Activated gamma-delta T cell treated with Interleukin-2 at 50 U/mL for 16 hours (primary cell): ENCODE measurements at regions not wholly inside any gene's neighbourhood (a gene's known extent, or its start where the extent isn't known, plus 50 kb on each side); places are given as distances from the start of the nearest gene placed in this dataset.
"Not testable (repeated sequence)": the region's sequence is repeated elsewhere in the genome, so short reads cannot be mapped to it uniquely, and the experiment has no call there.

ENCODE experiments used
- DNase-seq: peaks from one replicate; pipeline ENCODE4 v3.0.0-alpha.2; 2020

DNA sequence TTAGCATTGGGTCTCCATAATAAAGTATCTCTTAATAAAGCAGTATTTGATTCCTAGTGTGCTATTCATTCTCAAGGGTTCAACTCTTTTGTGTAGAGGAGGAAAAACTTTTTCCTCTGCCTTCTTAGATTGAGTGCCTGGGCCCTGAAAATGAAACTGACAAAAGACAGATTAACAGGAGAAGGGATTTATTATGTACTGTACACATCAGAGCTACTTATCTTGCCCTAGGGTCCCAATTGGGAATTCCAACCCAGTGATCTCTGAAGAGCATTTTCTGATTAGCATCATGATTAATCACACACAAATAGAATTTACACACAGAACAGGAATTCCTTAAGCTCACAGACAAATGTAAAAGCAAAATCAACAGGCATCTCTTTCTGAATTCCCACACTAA is 128.9 kb downstream of the CD164 start:
- no peak for DNase-seq

DNA sequence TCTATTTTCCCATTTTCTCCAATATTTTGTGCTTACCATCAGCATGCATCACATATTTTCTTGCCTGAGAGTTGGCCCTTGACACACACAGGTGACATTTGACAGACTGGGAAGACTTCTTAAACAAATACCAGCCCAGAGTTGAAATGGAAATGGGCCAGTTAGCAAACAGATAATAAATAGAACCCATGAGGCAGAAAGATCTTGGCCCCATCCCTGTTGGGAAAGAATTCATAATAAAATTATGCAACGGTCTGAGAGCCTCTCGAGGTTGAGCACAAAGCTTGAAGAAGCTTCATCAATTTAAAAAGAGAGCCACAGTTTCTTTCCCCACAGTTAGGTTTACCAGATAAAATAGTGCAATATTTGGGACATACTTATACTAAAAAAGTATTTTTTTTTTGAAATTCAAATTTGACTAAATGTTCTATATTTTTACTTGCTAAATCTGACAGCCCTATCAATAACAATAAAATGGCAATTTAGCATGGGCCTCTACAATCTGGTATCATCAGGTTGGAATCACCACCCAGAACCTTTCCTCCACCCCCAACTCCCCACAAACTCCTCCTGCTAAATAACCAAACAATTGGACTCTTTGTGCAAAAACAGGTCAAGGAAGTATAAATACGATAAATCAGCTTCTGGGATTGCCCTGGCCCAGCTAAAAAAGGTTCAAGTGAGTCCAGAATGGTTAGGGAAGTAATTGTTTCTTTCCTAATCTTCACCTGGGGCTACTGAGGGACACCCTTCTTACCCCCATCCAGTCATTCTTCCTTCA is 129.8 kb downstream of the CD164 start:
- DNase-seq, result no peak

DNA sequence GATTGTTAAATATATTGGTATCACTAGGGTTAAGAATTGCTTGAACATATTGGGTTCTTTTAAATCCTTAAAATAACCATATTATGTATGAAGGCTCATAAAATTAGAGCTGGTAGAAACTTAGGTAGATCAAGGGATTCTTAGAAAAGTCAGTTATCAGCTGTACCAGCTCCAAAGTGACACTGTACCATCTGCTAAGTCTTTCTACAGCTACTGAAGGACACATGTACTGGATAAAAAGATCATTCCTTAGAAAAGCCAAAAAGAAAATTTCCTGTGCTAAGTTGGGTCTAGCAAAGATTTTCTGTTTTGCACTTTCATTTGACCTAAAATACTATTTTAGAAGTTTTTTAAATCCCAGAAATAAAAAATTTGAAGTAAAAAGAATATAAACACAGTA is 130.4 kb downstream of the CD164 start:
- DNase-seq, result no peak

DNA sequence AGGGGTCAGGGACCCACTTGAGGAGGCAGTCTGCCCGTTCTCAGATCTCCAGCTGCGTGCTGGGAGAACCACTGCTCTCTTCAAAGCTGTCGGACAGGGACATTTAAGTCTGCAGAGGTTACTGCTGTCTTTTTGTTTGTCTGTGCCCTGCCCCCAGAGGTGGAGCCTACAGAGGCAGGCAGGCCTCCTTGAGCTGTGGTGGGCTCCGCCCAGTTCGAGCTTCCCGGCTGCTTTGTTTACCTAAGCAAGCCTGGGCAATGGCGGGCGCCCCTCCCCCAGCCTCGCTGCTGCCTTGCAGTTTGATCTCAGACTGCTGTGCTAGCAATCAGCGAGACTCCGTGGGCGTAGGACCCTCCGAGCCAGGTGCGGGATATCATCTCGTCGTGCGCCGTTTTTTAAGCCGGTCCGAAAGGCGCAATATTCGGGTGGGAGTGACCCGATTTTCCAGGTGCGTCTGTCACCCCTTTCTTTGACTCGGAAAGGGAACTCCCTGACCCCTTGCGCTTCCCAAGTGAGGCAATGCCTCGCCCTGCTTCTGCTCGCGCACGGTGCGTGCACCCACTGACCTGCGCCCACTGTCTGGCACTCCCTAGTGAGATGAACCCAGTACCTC is 131.6 kb downstream of the CD164 start:
- DNase-seq, result not testable (repeated sequence)

DNA sequence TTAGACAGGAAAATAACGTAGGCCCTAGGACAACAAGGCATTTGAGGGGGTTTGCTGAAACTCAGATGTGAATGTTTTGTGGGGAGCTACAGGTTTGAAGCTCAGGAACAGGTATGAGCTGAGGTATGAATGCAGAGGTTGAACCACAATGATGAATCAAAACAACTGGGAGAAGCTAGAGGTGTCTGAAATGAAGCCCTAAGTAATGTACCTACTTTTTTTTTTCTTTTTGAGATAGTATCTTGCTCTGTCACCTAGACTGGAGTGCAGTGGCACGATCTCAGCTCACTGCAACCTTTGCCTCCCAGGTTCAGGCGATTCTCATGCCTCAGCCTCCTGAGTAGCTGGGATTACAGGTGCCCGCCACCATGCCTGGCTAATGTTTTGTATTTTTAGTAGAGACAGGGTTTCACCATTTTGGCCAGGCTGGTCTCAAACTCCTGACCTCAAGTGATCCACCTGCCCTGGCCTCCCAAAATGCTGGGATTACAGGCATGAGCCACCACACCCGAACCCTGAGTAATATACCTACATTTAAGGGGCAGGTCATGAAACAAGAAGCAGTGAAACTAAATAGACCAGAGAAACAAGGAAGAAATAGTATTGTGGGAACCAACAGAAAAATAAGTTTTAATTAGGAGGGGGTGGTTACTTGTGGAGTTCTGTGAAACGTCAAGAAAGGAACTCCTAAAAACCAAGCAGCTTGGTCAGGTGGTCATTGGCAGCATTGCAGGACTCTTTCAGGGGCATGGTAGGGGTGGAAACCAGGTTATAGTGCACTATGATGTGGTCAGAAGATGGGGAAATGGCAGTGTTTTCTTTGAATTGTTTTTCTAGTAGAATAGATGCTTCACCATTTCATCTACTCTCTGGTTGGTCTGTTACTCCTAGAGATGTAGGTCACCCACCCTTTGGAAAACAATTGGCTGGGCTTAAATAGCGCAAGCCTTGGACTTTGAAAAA is 138.1 kb downstream of the CD164 start:
- DNase-seq, result no peak

DNA sequence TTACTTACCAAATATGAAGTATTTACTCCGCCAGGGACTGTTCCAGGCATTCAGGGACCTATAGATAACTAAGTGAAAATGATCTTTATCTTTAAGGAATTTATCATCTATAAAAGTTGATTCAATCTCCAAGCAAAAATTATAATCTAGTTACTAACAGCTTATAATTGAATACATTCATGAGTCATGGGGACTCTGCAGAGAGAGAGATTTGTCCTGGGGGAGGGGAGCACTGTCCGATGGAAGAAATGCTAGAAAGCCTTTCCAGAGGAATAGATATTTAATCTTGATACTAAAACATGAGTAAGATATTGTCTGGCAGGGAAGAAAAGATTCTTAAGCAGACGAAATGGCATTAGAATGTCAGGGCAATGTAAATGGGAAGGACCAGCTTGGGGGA is 139.3 kb downstream of the CD164 start:
- no peak for DNase-seq

DNA sequence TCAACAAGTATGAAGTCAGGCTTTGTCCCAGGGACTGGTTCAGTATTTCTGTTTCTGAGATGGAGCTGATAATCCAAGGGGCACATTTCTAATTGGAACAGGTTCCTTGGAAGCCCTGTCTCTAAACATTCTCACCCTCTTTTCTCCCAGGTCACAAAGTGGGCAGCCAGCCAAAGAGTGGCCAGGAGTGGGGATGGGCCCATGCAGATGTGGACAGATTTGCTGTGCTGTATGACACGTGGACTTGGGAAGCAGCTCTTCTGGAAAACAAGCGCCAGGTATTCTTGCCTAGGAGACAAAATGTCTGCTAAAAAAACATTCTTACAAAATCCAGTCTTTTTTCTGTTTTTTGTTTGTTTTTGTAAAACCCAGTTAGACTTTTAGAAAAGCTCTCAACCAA is 140.2 kb downstream of the CD164 start:
- no peak for DNase-seq

DNA sequence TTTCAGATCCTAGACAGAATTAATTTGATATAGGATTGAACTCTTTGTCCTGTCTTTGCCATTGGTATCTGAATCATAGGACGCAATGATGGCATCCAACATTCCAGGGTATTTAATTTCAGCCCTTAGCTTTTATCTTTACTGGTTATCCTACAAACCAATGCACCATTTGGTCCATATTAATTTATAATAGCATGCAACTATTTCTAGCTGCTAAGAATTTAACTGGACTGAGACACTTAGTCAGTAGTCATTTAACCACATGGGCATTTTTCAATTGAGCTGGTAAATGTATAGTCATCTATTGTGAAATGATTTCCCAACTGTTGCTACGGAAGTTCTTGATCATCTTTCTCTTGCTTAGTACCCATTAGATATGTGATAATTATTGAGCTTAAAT is 141.1 kb downstream of the CD164 start:
- DNase-seq, result no peak

DNA sequence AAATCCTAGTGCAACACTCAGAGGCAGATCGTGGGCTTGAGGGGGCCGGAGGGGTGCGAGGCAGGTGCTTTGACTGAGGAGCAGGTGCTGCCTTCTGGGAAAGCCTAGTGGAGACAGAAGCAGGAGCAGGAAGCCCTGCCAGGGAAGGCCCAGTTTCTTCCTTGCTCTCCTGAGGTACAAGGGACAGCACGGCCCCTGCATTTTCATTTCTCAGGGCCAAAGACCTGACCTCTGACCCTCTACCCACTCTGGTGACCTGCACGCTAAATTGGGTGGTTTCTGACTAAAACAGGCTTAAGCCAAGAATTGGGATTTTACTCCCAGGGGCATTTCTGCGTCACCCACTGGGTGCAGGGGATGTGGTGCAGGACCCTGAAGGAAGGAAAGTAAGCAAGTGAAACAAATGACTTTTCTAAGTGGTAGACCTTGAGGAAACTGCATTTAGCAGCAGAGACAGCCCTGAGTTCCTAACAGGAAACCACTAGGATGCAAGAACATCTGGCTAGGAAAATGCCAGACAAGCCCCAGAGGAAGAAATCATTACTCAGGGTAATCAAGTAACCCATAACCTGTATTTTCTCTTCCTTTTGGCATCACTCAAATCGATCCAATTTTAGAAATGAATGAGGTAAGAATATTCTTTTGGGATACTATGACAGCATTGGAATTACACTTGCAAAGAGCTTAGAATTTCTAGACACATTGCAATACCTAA is 141.7 kb downstream of the CD164 start:
- DNase-seq, result no peak

DNA sequence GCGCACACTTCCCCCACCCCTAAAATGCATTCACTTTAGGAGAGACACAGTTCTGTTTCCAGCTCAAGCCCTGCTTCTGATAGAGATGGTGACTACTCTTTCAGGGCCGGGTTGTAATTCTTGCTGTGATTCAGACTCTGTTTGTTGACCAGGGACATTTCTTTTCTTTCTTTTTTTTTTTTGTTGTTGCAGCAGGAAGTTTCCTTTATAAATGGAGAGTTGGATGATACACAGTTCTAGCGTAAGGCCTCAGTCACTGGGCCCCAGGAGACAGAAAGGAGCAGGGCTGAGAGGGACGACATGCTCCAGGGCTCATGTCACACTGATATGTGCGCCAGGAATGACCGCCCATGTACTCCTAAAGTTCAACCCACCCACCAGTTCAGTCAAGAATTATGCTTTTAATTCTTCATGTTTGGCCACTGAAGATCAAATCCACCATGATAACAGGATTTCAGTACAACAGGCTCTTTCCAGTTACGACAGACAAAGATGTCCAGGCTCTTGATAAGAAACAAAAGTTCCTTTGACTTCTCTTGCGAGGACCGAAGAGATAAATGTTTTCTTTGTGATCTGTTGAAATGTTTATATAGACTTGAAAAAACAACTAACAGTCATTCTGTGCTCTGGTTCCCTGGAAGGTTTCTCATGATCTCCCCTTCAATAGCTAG is 142.5 kb downstream of the CD164 start:
- DNase-seq, result no peak

DNA sequence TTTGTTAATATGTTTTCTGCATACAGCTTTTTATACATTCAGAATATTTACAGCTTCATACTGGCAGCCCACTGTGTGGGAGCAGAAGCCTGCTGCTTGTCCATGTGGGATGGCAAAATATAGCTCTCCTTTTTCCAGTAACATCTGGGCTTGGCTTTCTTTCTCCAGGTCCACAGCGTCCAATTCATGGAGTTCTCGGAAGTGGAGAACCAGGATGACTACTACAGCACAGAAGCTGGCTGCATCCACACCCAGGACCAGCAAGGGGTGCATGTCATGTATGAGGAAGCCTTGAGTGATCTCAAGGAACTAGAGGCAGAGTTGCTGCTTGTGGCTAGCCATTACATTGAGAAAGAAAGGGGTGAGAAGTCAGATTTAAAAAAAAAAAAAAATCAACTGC is 143.1 kb downstream of the CD164 start:
- DNase-seq, result no peak

DNA sequence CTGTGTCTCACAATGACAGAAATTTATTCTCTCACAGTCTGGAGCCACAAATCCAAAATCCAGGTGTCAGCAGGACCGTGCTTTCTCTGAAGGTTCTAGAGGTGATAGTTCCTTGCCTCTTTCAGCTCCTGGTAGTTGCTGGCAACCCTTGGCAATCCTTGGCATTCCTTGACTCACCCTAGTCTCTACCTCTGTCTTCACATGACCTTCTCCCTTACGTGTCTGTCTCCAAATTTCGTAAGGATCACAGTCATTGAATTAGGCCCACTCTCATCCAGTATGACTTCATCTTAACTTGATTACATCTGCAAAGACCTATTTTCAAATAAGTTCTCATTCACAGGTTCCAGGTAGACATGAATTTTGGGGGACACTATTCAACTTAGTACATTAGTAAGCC is 143.1 kb downstream of the CEP57L1 start:
- DNase-seq, result no peak

DNA sequence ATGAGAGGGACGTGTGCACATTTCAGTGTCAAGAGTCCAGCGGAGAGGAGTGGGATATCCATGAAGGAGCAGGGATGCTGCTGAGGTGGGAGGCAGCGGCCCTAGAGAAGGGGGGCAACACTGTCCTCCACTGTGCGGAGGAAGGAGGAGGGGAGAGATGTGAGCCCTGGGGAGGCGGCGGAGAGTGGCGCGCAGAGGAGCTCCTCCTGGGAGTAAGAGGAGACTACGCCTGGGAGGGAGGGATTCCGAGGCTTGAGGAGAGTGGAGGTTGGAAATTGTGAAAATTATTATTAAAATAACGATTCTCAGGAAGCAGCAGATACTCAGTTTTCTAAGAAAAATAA is 142.7 kb downstream of the CEP57L1 start:
- DNase-seq, result no peak

DNA sequence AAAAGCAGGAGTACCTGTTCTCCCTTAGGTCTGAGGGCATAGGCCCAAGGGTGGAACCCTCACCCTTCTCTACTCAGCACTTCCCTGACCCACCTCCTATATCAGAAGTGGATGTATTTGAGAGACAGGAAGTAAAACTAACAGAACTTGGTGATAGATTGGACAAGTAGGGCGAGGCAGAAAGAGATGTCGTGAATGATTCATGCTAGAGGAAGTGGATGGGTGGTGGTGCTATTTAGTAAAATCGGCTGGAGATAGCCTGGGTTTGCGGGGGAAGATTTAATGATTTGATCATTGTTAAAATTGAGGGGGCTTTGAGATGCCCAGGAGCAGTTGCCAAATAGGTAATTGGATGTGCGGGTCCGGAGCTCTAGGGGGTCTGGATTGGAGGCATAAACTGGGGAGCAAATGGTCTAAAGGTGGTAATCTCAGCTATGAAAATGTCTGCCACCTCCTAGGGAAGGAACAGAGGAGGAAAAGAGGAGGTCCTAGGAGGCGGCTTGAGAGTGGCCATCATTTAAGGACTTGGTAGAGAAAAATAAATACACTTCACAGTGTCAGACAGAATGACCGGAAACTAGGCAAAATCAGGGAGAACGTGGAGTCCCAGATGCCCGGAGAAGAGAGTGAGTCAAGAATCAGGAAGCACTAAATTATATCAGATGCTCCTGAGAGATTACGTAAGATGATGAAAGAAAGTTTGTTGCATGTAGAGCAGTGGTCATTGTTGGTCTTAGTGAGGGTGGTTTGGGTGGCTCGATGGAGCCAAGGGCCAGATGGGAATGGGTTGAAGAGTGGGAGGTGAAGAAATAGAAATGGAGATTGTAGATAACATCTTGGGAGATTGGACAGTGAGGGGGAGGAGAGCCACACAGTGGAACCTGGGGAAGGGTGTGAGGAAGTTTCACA is 142.0 kb downstream of the CEP57L1 start:
- DNase-seq, result no peak

DNA sequence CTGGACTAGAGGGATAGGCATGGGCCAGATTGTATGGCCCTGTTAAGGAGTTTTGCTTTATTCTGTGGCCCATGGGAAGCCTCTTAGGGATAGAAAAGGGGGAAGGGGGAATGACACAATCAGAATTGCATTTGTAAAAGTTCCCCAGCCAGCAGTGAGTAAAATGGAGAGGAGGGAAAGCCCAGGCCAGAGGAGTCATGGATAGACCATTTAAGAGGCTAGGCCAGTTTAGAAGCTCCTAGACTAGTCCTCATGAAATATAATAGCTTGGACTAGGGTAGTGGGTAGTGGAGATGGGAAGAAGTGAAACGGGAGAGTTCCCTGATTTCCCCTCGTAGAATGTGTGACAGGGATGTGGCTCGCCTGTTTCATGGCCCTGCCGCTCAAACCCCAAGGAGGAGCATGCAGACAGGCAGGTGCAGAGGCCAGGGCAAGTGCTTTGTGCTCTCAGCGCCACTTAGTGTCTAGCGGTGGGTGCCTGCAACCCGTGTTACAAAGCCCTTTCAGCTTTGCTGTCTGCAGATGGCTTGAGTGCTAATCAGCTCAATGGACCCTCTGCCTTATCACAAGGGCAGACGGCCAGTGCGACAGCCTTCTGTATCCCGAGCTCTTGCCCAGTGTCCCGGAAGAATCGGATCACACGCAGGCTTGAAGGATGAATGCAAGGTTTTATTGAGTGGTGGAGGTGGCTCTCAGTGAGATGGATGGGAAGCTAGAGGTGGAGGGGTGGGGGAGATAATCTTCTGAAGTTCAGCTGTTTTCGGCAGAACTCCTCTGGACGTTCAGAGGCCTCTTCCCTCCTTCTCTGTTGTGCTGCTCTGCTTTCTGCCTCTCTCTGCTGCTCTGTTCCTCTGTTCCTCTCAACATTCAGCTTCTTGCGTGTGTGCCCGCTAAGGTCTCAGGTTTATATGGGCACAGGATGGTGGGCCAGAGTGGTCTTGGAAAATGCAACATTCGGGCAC is 141.1 kb downstream of the CEP57L1 start:
- DNase-seq, result peak; percentile 17

DNA sequence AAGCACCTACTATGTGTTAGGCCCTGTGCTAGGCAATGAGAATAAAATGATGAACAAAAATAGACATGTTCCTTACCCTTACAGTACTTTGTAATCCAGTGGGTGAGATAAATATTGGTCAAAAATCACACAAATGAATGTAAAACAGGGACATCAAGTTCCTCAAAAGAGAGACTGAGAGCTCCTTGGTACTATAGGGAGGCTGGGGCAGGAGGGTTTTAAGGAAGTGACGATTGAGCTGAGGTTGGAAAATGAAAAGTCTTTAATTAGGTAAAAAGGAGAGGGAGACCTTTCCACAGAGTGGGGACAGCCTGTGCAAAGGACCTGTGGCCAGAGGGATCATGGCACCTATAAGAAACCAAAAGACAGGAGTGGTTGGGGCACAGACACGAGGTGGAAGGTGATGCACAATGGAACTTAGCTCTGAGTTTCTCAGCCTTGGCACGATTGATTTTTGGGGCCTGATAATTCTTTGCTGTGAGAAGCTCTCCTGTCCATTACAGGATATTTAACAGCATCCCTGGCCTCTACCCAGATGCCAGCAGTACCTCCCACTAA is 140.3 kb downstream of the CEP57L1 start:
- DNase-seq, result no peak

DNA sequence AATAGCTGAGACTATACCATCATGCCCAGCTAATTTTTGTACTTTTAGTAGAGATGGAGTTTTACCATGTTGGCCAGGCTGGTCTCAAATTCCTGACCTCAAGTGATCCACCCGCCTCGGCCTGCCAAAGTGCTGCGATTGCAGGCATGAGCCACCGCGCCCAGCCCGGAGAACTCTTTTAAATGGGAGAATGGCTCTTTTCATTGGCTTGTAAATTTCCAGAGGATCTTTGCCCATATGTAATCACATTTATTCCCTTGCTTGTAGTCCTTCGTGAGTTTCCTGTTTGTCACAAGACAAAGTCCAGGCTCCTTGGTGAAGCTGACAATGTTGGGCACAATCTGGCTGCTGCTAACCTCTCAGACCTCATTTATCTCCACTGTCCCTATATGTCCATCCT is 135.1 kb downstream of the CEP57L1 start:
- no peak for DNase-seq

DNA sequence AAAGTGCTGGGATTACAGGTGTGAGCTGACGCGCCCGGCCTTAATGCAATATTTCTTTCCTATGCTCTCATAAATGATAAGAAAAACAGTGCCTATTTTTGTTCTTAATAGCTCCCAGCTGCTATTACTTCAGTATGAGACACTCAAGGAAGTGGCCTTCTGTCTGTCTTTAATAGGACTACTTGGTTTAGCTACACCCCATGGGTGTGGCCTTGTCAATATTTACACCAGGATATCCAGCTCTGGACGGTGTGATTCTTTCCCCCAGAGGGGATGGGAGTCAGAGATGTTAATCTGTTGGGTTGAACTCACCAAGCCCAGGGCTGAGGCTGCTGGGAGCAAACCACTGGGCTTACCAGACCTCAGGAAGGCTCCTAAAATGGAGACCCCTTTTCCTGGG is 134.2 kb downstream of the CEP57L1 start:
- DNase-seq, result no peak

DNA sequence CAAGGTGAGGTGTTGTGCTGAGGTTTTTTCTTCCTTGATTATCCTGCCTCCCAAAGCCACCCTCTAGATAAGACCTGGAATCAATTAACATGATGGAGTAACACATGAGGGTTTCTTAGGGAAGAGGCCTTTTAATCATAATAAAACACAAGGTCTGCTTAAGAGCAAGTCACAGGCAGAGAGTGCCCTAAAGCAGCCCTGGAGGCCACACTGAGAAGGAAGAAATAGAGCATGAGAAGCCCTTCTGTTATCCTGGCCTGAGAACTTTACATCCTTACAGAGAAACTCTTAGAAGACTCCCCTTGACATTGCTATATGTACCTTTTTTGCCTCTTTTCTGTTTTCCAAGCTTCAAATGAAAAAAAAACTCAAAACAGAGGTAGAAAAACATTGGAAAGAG is 132.3 kb downstream of the CEP57L1 start:
- no peak for DNase-seq

DNA sequence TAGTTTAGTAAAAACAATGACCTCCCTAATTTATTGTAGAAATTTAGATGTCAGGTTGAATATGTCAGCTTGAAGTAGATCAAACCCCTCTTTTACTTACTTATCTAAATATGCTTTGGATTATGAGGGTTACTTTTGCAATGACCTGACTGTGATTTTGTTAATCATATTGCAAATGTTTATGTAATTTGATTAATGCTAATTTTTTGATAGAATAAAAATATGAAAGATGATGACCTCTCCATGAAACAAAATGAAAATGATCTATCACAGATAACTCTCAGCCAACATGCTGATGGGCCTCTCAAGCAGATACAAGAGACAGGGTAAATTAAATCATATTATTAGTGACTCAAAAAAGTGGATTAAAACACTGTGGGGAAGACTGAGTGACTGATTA is 131.0 kb downstream of the CEP57L1 start:
- DNase-seq, result no peak
